ENCODE measurements at regions not wholly inside any gene's neighbourhood (a gene's known extent, or its start where the extent isn't known, plus 50 kb on each side); places are given as distances from the start of the nearest gene placed in this dataset.

GRCh38 chr11:109789901-109790300 lies 303.3 kb upstream of the ZC3H12C start:
- Histone ChIP-seq H3K27me3 (ENCODE audit: control insufficient read depth in 1 of 2, insufficient read depth in 2 of 2, low read length in 2 of 2) (no peaks in the 10 kb centered on the region), H3K4me3 (ENCODE audit: low read length) (no peak overlapping the region), H3K4me1 (ENCODE audit: insufficient read depth, low read length) (no peaks in the 10 kb centered on the region), H3K36me3 (ENCODE audit: insufficient read depth, low read length) (no peaks in the 10 kb centered on the region), H3K9me3 (ENCODE audit: control insufficient read depth in 1 of 2, insufficient read depth in 1 of 2, low read length in 2 of 2) (no peaks in the 10 kb centered on the region), H3K27ac (ENCODE audit: low read depth in 1 of 2, low read length in 2 of 2) (no peak overlapping the region)
- H3K4me3 Mint-ChIP-seq = no peak overlapping the region
- H3K9me3 Mint-ChIP-seq = no peaks in the 10 kb centered on the region
- no peaks in the 10 kb centered on the region for H3K4me1 Mint-ChIP-seq (ENCODE audit: low read depth)
- TF ChIP-seq CTCF (IDR thresholded peaks at IDR 0.05) = no peak
- no peak overlapping the region for H3K27ac Mint-ChIP-seq
- ATAC-seq (ENCODE audit: poor library complexity) (no peak), DNase-seq (no peak)
- H3K27me3 Mint-ChIP-seq = no peaks in the 10 kb centered on the region
- H3K36me3 Mint-ChIP-seq (ENCODE audit: low read depth) = no peaks in the 10 kb centered on the region
- ChIA-PET CTCF (interaction anchor here (0.6 kb wide), 1 partner anchor 13 kb away, joined by 3 read pairs; no protein-coding TSS in a partner anchor), POLR2A (no interaction called here)
- intact Hi-C loops (cut with DNase I, micrococcal nuclease) = no loop called here

DNA sequence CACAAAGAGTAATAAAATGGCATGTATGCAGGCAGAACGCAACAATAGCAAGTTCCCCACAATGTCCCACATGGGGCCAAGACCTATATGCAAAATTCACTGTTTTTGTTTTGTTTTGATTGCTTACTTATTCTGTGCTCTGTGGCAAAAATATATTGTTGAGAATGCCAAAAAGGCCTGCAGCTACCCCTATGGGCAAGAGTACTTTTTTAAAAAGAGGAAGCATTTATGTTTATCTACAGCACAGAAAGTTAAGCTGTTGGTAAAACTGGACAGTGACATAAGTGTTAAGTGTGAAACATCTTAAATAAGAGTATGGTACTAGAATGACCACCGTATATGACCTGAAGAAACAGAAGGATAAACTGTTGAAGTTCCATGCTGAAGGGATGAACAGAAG lies 301.9 kb upstream of the ZC3H12C start:
- TF ChIP-seq CTCF (IDR thresholded peaks at IDR 0.05) = no peak
- H3K4me1 ChIP-seq (ENCODE audit: insufficient read depth, low read length) = no peaks in the 10 kb centered on the region
- H3K4me1 Mint-ChIP-seq (ENCODE audit: low read depth) = no peaks in the 10 kb centered on the region
- ChIA-PET CTCF (no interaction called here), POLR2A (no interaction called here)
- H3K36me3 Mint-ChIP-seq (ENCODE audit: low read depth) = no peaks in the 10 kb centered on the region
- DNase-seq (no peak), ATAC-seq (ENCODE audit: poor library complexity) (no peak)
- H3K4me3 Mint-ChIP-seq = no peak overlapping the region
- H3K9me3 Mint-ChIP-seq = no peaks in the 10 kb centered on the region
- H3K9me3 ChIP-seq (ENCODE audit: control insufficient read depth in 1 of 2, insufficient read depth in 1 of 2, low read length in 2 of 2) = no peaks in the 10 kb centered on the region
- no peaks in the 10 kb centered on the region for H3K36me3 ChIP-seq (ENCODE audit: insufficient read depth, low read length)
- no peak overlapping the region for H3K4me3 ChIP-seq (ENCODE audit: low read length)
- H3K27ac ChIP-seq (ENCODE audit: low read depth in 1 of 2, low read length in 2 of 2) = no peak overlapping the region
- no peaks in the 10 kb centered on the region for H3K27me3 Mint-ChIP-seq
- intact Hi-C loops (cut with DNase I, micrococcal nuclease) = no loop called here
- no peaks in the 10 kb centered on the region for H3K27me3 ChIP-seq (ENCODE audit: control insufficient read depth in 1 of 2, insufficient read depth in 2 of 2, low read length in 2 of 2)
- no peak overlapping the region for H3K27ac Mint-ChIP-seq

- H3K27me3 ChIP-seq (ENCODE audit: control insufficient read depth in 1 of 2, insufficient read depth in 2 of 2, low read length in 2 of 2) = no peaks in the 10 kb centered on the region
Observed at GRCh38 chr11:109794501-109794900, 298.7 kb upstream of the ZC3H12C start.

More at GRCh38 chr11:109794501-109794900, 298.7 kb upstream of the ZC3H12C start:
- TF ChIP-seq CTCF (IDR thresholded peaks at IDR 0.05) = no peak
- intact Hi-C loops (cut with DNase I, micrococcal nuclease) = no loop called here
- no peaks in the 10 kb centered on the region for H3K27me3 Mint-ChIP-seq
- no peaks in the 10 kb centered on the region for H3K9me3 Mint-ChIP-seq
- no peak for DNase-seq
- no peaks in the 10 kb centered on the region for H3K4me1 ChIP-seq (ENCODE audit: insufficient read depth, low read length)
- no peak overlapping the region for H3K4me3 ChIP-seq (ENCODE audit: low read length)
- H3K9me3 ChIP-seq (ENCODE audit: control insufficient read depth in 1 of 2, insufficient read depth in 1 of 2, low read length in 2 of 2) = no peaks in the 10 kb centered on the region
- ATAC-seq (ENCODE audit: poor library complexity) = no peak
- no peak overlapping the region for H3K27ac Mint-ChIP-seq
- no peaks in the 10 kb centered on the region for H3K36me3 ChIP-seq (ENCODE audit: insufficient read depth, low read length)
- ChIA-PET POLR2A (no interaction called here), CTCF (no interaction called here)
- H3K4me1 Mint-ChIP-seq (ENCODE audit: low read depth) = no peaks in the 10 kb centered on the region
- no peak overlapping the region for H3K27ac ChIP-seq (ENCODE audit: low read depth in 1 of 2, low read length in 2 of 2)
- H3K36me3 Mint-ChIP-seq (ENCODE audit: low read depth) = no peaks in the 10 kb centered on the region
- H3K4me3 Mint-ChIP-seq = no peak overlapping the region
